HepG2 (cell line): ENCODE measurements at regions not wholly inside any gene's neighbourhood (a gene's known extent, or its start where the extent isn't known, plus 50 kb on each side); places are given as distances from the start of the nearest gene placed in this dataset.

Source experiments
- ATAC-seq: fragments of 200-7000 bp; cut with Tn5 transposase; 3 replicates; pipeline ENCODE4 v1.9.1; 2020; ENCODE audit warnings: mild to moderate bottlenecking, moderate library complexity
- BruUV-seq: library from RNA; stranded (reverse); fragments of 400-500 nt; replicated peaks from 2 replicates; lab custom pipeline; 2021; lab: Mats Ljungman, UMichigan
- CTCF ChIA-PET: fragments of 300-600 bp; formaldehyde crosslinking; extraction: SDS; loops from one replicate; lab custom pipeline; 2021; ENCODE audit warnings: low total read pairs, inconsistent platforms, low intra/inter-chr PET ratio; lab: Yijun Ruan, JAX
- POLR2A ChIA-PET: fragments of 350-600 bp; sonication (Branson Sonifier 250); formaldehyde crosslinking; loops from one replicate; lab custom pipeline; 2020; ENCODE audit warnings: antibody characterized with exemption, inconsistent platforms; lab: Yijun Ruan, JAX
- DNase-seq: peaks from one replicate; pipeline ENCODE4 v3.0.0-alpha.2; 2015; ENCODE audit warnings: low spot score
- FAIRE-seq: peaks from 3 replicates; lab custom pipeline; 2011; peaks lifted over from hg19 to GRCh38; lab: Jason Lieb, UNC
- H2AFZ ChIP-seq: one replicate; pipeline ENCODE4 v1.6.1; 2011; ENCODE audit warnings: low read length, inconsistent platforms
- H3K27ac ChIP-seq: fragments of 300-600 bp; 3 replicates; pipeline ENCODE4 v1.8.0; 2011; ENCODE audit warnings: mixed run types, mild to moderate bottlenecking, mixed read lengths, low read length, inconsistent platforms; ENCODE audit not compliant: insufficient read depth; ENCODE audit errors: extremely low read length
- H3K27me3 ChIP-seq, 2 experiments: fragments of 200-600 bp in 1 of 2; 2 replicates in 1 of 2; 3 replicates in 1 of 2; pipeline versions ENCODE4 v1.6.0 to v1.8.0; 2011; ENCODE audit warnings: low read length in 2 of 2, mild to moderate bottlenecking in 2 of 2, moderate library complexity in 2 of 2, inconsistent platforms in 1 of 2; ENCODE audit not compliant: insufficient read depth in 2 of 2, control insufficient read depth in 1 of 2
- H3K36me3 ChIP-seq, 2 experiments: fragments of 200-600 bp in 1 of 2; replicated peaks in 1 of 2; 2 replicates in 1 of 2; 3 replicates in 1 of 2; pipeline versions ENCODE4 v1.5.1 to v1.8.0; 2011; ENCODE audit warnings: low read length in 2 of 2, inconsistent platforms in 1 of 2; ENCODE audit not compliant: insufficient read depth in 2 of 2, control insufficient read depth in 1 of 2
- H3K4me1 ChIP-seq: 2 replicates; pipeline ENCODE4 v1.5.1; 2012; ENCODE audit warnings: low read length, inconsistent platforms; ENCODE audit not compliant: insufficient read depth
- H3K4me2 ChIP-seq: 2 replicates; pipeline ENCODE4 v1.6.0; 2011; ENCODE audit warnings: low read depth, low read length, inconsistent platforms
- H3K4me3 ChIP-seq, 3 experiments: fragments of 200-600 bp in 1 of 3; sonication (generic), shearing (Covaris generic) in 1 of 3; replicated peaks in 1 of 3; 2 replicates each; pipeline ENCODE4 v1.5.1; 2011 to 2016; ENCODE audit warnings: low read length in 3 of 3, inconsistent platforms in 2 of 3, low read depth in 2 of 3, mild to moderate bottlenecking in 2 of 3, control low read depth in 1 of 3, mixed read lengths in 1 of 3; ENCODE audit not compliant: insufficient read depth in 1 of 3
- H3K79me2 ChIP-seq: one replicate; pipeline ENCODE4 v1.6.1; 2011; ENCODE audit warnings: low read length, inconsistent platforms; ENCODE audit not compliant: insufficient read depth
- H3K9ac ChIP-seq: 2 replicates; pipeline ENCODE4 v1.6.0; 2011; ENCODE audit warnings: mild to moderate bottlenecking, low read depth, low read length, inconsistent platforms; ENCODE audit not compliant: insufficient read depth
- H3K9me3 ChIP-seq: 2 replicates; pipeline ENCODE4 v1.5.1; 2012; ENCODE audit warnings: mild to moderate bottlenecking, low read length
- H4K20me1 ChIP-seq: 2 replicates; pipeline ENCODE4 v1.6.0; 2011; ENCODE audit warnings: inconsistent platforms, mild to moderate bottlenecking, low read length, moderate library complexity; ENCODE audit not compliant: insufficient read depth
- ARNT ChIP-seq: fragments of 450-650 bp; IDR thresholded peaks from 2 replicates; pipeline ENCODE4 v1.6.1; 2017
- CC2D1A ChIP-seq: sonication (generic); formaldehyde crosslinking; IDR thresholded peaks from 2 replicates; pipeline ENCODE4 v1.8.1; 2023; ENCODE audit warnings: mild to moderate bottlenecking, missing genetic modification reagents
- KDM4B ChIP-seq: sonication (generic); formaldehyde crosslinking; IDR thresholded peaks from 2 replicates; pipeline ENCODE4 v1.4.0; 2020; ENCODE audit warnings: missing genetic modification reagents
- MXD4 ChIP-seq: IDR thresholded peaks from 2 replicates; pipeline ENCODE4 v1.6.1; 2016; ENCODE audit warnings: mild to moderate bottlenecking, missing biosample characterization, missing genetic modification reagents
- NFKB2 ChIP-seq: sonication (generic); formaldehyde crosslinking; IDR thresholded peaks from 2 replicates; pipeline ENCODE4 v1.4.0; 2020; ENCODE audit warnings: missing genetic modification reagents, borderline replicate concordance
- RBAK ChIP-seq: sonication (generic); formaldehyde crosslinking; IDR thresholded peaks from 2 replicates; pipeline ENCODE4 v1.5.1; 2020; ENCODE audit warnings: mild to moderate bottlenecking, missing genetic modification reagents
- RNF2 ChIP-seq: fragments of 450-650 bp; conservative IDR thresholded peaks from 2 replicates; pipeline ENCODE4 v1.6.1; 2016; ENCODE audit warnings: low read depth
- SRSF1 ChIP-seq: fragments of 200-400 bp; formaldehyde crosslinking; optimal IDR thresholded peaks from 2 replicates; pipeline ENCODE3; 2017; ENCODE audit warnings: mild to moderate bottlenecking, low read depth, low read length, moderate library complexity
- TOE1 ChIP-seq: sonication (generic); formaldehyde crosslinking; IDR thresholded peaks from 2 replicates; pipeline ENCODE4 v1.4.0; 2020; ENCODE audit warnings: mild to moderate bottlenecking, missing genetic modification reagents
- ZEB1 ChIP-seq: IDR thresholded peaks from 2 replicates; pipeline ENCODE4 v1.6.1; 2012; ENCODE audit warnings: mild to moderate bottlenecking, low read depth, inconsistent platforms; ENCODE audit not compliant: insufficient replicate concordance
- ZFYVE20 ChIP-seq: sonication (generic); formaldehyde crosslinking; IDR thresholded peaks from 2 replicates; pipeline ENCODE4 v1.8.0; 2023; ENCODE audit warnings: low read depth, mild to moderate bottlenecking, moderate library complexity, missing genetic modification reagents, borderline replicate concordance
- in situ Hi-C: cut with HindIII; loops from 2 replicates; pipeline ENCODE4 v1.10.0; 2017; ENCODE audit warnings: low pct_unique_long_range_greater_than_20kb; ENCODE audit not compliant: extremely low pct_ligation_motif_present
- intact Hi-C: fragments of 100-400 bp; cut with micrococcal nuclease; formaldehyde crosslinking; loops from one replicate; pipeline ENCODE4 v1.10.0; 2022; ENCODE audit not compliant: unreplicated experiment
- TF ChIP-seq, protein P1 (sequence below): sonication (generic); formaldehyde crosslinking; IDR thresholded peaks from 2 replicates; pipeline ENCODE4 v1.9.0; 2022; ENCODE audit warnings: missing genetic modification reagents, mild to moderate bottlenecking, borderline replicate concordance
- TF ChIP-seq, protein P2 (sequence below): sonication (generic); formaldehyde crosslinking; IDR thresholded peaks from 2 replicates; pipeline ENCODE4 v1.4.0; 2020; ENCODE audit warnings: missing genetic modification reagents
- TF ChIP-seq, protein P3 (sequence below): sonication (generic); formaldehyde crosslinking; IDR thresholded peaks from 2 replicates; pipeline ENCODE4 v1.4.0; 2020; ENCODE audit warnings: mild to moderate bottlenecking, low read depth, missing genetic modification reagents

DNA sequence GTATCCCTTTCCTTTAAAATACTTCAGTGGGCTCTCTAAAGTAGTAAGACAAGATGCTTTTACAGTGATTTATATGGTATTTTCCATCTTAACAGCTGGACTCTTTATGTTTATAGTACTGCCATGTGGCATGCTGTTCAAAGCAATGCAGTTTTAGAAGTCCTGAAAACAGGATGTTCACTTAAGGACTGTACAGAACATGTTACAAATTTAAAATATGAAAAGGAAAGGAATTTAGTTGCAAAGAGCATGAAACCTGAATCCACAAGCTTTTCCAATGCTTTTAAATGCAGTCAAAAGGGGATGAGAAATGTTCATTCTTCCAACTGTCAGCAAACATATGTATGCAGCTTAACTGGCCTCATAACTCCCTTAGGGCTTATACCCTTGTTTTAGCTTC, 580.2 kb downstream of the EFNA5 start:
- Histone ChIP-seq H4K20me1 (no peaks in the 10 kb centered on the region), H3K79me2 (no peaks in the 10 kb centered on the region), H3K4me2 (no peak overlapping the region), H3K4me1 (no peaks in the 10 kb centered on the region), H3K4me3 (no peak overlapping the region), H3K36me3 (no peaks in the 10 kb centered on the region), H3K9me3 (peaks cover 8% of the 10 kb centered on the region; the same call in 1 of the 2 replicates), H3K27me3 (no peaks in the 10 kb centered on the region), H3K9ac (no peak overlapping the region), H3K27ac (no peak overlapping the region), H2AFZ (no peak overlapping the region)
- TF ChIP-seq RBAK: no peak
- no peak for TF ChIP-seq ARNT
- TF ChIP-seq RNF2: no peak
- no peak for TF ChIP-seq TOE1 (CRISPR knock-in tag)
- TF ChIP-seq, protein P1, sequence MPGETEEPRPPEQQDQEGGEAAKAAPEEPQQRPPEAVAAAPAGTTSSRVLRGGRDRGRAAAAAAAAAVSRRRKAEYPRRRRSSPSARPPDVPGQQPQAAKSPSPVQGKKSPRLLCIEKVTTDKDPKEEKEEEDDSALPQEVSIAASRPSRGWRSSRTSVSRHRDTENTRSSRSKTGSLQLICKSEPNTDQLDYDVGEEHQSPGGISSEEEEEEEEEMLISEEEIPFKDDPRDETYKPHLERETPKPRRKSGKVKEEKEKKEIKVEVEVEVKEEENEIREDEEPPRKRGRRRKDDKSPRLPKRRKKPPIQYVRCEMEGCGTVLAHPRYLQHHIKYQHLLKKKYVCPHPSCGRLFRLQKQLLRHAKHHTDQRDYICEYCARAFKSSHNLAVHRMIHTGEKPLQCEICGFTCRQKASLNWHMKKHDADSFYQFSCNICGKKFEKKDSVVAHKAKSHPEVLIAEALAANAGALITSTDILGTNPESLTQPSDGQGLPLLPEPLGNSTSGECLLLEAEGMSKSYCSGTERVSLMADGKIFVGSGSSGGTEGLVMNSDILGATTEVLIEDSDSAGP (CRISPR knock-in tag): no peak
- TF ChIP-seq, protein P2, sequence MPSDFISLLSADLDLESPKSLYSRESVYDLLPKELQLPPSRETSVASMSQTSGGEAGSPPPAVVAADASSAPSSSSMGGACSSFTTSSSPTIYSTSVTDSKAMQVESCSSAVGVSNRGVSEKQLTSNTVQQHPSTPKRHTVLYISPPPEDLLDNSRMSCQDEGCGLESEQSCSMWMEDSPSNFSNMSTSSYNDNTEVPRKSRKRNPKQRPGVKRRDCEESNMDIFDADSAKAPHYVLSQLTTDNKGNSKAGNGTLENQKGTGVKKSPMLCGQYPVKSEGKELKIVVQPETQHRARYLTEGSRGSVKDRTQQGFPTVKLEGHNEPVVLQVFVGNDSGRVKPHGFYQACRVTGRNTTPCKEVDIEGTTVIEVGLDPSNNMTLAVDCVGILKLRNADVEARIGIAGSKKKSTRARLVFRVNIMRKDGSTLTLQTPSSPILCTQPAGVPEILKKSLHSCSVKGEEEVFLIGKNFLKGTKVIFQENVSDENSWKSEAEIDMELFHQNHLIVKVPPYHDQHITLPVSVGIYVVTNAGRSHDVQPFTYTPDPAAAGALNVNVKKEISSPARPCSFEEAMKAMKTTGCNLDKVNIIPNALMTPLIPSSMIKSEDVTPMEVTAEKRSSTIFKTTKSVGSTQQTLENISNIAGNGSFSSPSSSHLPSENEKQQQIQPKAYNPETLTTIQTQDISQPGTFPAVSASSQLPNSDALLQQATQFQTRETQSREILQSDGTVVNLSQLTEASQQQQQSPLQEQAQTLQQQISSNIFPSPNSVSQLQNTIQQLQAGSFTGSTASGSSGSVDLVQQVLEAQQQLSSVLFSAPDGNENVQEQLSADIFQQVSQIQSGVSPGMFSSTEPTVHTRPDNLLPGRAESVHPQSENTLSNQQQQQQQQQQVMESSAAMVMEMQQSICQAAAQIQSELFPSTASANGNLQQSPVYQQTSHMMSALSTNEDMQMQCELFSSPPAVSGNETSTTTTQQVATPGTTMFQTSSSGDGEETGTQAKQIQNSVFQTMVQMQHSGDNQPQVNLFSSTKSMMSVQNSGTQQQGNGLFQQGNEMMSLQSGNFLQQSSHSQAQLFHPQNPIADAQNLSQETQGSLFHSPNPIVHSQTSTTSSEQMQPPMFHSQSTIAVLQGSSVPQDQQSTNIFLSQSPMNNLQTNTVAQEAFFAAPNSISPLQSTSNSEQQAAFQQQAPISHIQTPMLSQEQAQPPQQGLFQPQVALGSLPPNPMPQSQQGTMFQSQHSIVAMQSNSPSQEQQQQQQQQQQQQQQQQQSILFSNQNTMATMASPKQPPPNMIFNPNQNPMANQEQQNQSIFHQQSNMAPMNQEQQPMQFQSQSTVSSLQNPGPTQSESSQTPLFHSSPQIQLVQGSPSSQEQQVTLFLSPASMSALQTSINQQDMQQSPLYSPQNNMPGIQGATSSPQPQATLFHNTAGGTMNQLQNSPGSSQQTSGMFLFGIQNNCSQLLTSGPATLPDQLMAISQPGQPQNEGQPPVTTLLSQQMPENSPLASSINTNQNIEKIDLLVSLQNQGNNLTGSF: no peak
- no peak for TF ChIP-seq ZFYVE20 (CRISPR knock-in tag)
- TF ChIP-seq KDM4B: no peak
- TF ChIP-seq NFKB2 (CRISPR knock-in tag): no peak
- TF ChIP-seq ZEB1: no peak
- no peak for TF ChIP-seq CC2D1A
- TF ChIP-seq SRSF1: no peak
- TF ChIP-seq, protein P3, sequence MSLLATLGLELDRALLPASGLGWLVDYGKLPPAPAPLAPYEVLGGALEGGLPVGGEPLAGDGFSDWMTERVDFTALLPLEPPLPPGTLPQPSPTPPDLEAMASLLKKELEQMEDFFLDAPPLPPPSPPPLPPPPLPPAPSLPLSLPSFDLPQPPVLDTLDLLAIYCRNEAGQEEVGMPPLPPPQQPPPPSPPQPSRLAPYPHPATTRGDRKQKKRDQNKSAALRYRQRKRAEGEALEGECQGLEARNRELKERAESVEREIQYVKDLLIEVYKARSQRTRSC (CRISPR knock-in tag): no peak
- no peak for TF ChIP-seq MXD4 (CRISPR knock-in tag)
- ATAC-seq: no peak
- in situ Hi-C loops (no loop called here), intact Hi-C loops (no loop called here)
- no TSS peak for BruUV-seq
- POLR2A ChIA-PET: no interaction called here
- FAIRE-seq: no peak
- CTCF ChIA-PET: no interaction called here
- DNase-seq: no peak
